ENCODE measurements at regions not wholly inside any gene's neighbourhood (a gene's known extent, or its start where the extent isn't known, plus 50 kb on each side); places are given as distances from the start of the nearest gene placed in this dataset.

DNA sequence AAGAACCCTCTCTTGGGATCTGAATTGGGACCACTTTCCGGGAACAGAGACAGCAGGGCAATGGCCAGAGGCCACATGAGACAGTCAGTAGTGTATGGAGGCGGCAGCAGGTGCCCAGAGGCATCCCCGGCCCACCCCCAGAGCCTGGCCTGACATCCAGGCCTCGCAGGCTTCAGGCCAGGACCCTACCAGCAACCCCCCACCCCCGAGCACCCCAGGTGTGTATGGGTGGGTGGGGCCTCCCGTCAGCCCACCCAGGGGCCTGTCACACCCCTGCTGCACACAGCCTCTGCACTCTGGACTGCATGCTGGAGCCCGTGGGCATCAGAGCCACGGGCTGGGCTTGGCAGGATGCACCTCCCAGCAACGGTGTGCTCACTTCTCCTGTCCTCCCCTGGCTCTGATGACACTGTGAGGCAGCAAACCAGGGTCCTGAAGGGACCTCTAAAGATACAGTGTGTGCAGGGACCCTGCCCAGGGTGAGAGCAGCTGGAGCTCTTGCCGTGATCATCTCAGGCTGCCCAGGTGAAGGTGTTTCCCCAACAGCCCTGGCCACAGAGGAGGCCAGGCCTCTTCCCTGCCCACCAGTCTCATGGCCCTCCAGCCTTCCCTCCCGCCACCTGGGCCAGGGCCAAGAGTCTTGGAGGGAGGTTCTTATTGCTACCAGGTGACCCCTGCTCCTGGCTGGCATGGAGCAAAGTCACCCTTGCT is 88.8 kb upstream of the SEPTIN5 start:
- no peak for DNase-seq

DNA sequence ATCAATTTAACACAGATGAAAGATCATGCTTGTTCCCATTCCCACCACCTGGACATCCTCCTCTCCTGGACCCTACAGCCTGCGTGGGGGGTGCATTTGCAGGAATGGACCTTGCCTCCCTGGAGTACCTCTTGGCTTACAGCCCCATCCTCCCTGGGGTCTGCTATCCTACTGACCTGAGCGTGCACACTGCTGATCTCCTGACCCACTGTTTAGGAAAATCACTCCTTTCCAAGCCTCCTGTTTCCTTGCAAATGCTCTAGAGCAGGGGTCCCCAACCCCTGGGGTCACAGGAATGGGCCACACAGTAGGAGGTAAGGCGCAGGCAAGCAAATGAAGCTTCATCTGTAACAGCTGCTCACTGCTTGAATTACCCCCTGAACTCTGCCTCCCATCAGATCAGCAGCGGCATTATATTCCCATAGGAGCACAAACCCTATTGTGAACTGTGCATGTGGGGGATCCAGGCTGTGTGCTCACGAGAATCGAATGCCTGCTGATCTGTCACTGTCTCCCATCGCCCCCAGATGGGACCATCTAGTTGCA is 88.2 kb upstream of the SEPTIN5 start:
- no peak for DNase-seq

DNA sequence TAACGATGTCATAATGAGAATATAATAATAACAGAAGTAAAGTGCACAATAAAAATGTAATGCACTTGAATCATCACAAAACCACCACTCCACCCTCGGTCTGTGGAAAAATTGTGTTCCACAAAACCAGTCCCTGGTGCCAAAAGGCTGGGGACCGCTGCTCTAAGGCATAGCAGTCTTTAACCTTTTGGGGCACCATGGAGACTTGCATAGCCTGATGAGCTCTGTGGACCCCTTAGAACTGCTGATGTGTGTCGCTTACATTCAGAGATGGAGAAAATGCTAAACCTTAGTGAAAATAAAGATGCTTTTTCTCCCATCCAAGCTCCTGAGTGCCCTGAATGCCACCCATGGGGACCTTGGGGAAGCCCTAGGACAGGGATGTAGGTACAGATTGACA is 87.6 kb upstream of the SEPTIN5 start:
- DNase-seq: no peak

DNA sequence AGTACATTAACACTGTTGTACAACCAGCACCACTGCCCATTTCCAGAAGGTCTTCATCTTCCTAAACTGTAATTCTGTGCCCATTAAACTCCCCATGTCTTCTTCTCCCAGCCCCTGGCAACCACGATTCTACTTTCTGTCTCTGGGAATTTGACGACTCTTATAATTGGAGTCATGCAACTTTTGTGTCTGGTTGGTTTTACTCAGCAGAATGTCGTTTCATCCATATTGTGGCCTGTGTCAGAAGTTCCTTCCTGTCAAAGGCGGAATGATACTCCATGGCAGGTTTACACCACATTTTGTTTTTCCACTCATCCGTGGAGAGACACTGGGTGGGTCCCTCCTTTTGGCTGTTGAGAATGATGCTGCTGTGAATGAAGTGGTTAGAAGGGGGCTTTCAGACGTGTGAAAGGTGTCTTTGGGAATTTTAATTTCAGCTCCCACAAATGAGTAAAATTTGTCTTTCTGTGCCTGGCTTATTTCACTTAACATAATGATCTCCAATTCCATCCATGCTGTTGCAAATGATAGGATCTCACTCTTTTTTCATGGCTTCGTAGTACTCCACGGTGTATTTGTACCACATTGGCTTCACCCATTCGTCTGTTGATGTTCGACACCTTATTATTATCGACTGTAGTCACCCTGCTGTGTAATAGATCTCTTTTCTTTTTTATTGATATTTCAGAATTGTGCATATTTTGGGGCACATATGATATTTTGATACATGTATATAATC is 86.1 kb upstream of the SEPTIN5 start:
- DNase-seq: no peak

DNA sequence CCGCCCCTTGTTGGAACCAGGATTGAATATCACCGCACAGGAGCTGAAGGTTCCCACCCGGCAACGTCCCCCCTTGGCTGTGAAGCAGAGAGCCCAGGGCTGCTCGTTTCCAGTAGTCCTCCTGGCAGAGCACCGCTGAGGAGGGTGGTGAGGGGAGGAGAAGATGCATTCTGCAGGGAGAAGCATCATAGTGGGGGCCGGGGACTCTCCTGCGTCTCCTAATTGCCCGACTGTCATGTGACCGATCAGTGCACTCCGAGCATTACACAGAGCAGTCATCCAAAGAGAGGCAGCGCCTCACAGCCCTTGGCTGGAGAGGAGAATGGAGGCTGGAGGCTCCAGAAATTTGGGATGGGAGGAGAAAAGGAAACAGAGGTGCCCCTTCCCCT is 85.0 kb upstream of the SEPTIN5 start:
- no peak for DNase-seq

DNA sequence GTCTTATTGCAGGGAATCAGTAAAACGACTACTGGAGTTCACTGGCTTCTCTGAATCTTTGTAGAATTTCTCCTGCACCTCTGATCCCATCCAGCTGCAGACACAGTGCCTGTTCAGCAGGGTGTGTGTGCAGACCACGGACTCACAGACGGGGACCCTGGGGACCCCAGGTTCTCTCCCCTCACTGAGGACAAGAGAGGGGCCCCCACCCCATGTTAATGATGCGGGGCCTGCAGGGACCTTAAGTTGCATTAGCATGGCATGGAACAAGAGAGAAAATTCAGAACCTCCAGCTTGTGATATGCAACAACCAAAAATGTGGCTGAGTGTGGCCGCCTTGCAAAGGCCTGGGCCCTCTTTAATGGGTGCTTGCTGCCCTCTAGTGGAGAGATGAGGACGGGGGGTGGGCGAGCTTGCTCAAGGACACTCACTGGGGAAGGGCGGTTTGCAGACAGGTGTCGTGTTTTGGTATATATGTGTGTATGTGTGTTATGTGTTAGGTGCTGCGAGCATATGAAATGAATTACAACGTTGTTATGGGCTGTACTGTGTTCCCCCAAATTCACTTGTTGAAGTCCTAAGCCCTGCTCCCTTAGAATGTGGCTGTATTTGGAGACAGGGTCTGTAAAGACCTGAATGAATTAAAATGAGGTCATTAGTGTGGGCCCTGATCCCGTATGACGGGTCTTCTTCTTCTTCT is 84.4 kb upstream of the SEPTIN5 start:
- DNase-seq: peak; percentile 45

DNA sequence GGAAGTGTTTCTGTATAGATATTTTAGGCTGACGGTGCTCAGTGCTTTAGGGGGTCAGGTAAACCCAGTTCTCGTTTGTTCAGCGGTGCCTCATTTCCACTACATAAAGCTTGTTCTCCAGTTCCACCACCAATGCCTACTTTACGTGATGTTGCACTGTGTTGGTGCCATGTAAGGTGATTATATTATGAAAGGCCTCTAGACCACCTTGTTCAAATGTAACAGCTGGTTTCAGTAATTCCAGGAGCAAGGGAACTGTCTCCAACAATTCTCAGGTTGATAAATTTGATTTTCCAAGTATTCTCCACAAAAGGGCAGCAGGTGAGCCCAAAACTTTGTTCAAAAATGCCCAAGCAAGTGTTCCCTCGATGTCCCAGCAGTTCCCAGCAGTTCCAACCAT is 83.7 kb upstream of the SEPTIN5 start:
- DNase-seq: no peak

DNA sequence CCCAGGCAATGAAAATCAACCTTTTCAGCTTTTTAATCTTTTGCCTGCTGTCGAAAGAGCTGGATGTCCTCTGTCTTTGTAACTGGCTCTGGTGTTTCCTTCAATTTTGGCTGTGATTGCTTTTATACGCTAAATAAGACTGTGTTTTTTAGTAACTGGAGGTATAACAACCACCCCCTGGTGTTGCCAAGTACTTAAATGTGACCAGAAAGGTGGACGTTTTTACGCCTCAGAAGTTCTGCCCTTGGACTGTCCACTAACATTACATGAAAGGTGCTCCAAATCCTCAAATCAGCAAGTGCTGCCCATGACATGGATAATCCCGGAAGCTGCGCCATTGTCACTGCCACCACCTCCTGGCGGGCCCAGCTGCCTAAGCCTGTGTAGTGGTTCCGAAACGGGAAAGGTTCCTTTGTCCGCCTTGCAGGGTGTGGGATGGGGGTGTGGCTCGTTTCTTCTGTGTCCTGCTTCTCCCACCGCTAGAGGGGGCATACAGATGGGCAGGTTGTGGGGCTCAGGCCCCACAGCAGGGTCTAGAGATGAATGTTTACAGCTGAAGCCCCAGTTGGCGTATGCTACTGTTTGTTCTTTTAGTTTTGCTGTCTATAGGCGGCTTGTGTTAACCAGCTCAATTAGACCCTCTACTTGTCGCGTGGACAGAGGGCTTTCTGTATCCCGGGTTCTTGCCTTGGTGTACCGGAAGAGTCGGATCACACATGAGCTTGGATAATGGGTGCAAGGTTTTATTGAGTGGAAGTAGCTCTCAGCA is 82.2 kb upstream of the SEPTIN5 start:
- DNase-seq: no peak

DNA sequence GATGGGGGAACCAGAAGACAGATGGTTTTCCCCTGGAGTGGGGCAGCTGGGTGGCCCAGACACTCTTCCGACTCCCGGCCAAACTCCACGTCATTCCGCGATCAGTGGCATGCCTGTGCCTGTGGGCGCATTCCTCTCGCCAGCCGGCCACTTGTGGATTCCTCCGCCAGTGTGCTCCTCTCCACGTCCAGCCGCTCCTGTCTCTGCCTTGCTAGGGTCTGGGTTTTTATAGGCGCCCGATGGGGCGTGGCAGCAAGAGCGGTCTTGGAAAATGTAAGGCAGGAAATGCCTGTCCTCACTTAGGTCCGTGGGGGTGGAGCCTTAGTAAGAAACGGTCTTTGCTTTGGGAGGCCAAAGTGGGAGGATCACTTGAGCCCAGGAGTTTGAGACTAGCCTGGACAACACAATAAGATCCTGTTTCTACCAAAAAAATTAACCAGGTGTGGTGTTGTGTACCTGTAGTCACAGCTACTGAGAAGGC is 81.6 kb upstream of the SEPTIN5 start:
- DNase-seq: no peak

DNA sequence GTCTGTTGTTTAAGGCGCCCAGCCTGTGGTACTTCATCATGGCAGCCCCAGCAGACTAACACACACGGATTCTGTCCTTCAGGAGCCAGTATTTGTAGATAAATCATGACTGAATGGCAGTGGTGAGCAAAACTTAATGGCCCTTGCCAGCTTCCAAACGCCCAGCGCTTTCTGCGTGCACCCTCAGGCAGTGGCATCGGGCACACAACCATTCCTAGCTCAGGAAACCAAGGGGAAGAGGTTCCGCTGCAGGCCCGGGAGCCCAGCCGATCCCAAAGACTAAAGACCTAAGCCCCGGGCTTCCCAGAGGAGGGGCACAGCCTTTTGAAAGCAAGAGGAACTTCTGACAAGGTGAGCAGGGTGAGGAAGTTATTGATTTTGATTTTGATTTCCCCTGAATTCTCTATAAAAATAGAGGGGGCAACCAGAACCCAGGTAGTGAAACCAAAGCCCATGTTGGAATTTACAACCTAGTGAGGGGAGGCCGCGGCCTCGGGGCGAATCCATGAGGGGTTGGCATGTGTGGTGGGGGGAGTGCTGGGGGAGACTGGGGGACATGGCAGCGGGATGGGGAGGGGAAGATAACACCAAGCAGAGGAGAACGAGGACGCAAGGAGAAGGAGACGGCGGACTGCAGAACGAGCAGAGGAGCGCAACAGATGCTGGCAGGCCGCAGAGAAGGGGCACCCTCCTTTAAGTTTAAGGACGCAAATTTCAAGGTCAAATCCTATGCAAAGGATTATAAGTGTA is 79.9 kb upstream of the SEPTIN5 start:
- no peak for DNase-seq

DNA sequence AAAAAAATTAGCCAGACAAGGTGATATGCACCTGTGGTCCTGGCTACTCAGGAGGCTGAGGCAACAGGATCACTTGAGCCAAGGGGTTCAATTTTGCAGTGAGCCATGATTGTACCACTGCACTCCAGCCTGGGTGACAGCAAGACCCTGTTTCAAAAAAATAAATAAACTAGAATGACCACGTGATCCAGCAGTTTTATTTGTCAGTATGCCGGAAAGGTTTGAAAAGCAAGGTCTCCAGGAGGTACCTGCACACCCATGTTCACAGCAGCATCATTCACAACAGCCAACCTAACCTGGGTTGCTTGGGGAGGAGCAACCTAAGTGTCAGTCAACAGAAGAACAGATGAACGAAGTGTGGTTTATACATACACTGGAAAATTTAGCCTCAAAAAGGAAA is 78.7 kb upstream of the SEPTIN5 start:
- DNase-seq: no peak

DNA sequence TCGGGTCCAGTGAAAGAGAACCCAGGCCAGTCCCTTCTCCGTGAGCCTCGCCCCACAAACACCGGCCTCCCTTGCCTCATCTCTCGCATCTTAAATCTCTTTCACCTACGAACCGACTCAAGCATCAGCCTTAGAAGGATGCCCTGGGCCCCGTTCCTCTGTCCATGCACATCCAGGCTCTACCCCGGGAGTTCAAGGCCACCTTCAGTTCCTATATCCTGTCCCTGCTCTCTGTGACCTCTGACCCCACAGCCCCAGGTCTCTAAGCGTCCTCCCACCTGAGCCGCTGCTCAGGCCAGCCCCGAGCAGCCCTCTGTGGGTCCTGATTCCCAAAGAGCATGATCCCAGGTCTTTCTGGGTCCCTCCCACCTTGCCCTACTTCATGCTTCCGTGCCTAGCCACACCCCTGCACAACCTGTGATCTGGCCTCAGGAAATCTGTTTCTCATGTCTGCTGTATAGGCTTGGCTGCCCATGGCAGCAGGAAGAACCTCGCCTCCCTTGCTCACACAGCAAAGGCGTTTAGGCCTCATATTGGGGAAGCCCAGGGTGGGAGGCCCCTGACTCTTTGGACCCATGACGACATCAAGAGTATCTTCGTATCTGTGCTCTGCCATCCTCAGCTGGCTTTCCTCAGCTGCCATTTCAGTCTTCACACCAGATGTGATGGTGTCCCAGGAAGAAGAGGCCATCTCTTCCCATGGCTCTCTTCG is 77.5 kb upstream of the SEPTIN5 start:
- no peak for DNase-seq

DNA sequence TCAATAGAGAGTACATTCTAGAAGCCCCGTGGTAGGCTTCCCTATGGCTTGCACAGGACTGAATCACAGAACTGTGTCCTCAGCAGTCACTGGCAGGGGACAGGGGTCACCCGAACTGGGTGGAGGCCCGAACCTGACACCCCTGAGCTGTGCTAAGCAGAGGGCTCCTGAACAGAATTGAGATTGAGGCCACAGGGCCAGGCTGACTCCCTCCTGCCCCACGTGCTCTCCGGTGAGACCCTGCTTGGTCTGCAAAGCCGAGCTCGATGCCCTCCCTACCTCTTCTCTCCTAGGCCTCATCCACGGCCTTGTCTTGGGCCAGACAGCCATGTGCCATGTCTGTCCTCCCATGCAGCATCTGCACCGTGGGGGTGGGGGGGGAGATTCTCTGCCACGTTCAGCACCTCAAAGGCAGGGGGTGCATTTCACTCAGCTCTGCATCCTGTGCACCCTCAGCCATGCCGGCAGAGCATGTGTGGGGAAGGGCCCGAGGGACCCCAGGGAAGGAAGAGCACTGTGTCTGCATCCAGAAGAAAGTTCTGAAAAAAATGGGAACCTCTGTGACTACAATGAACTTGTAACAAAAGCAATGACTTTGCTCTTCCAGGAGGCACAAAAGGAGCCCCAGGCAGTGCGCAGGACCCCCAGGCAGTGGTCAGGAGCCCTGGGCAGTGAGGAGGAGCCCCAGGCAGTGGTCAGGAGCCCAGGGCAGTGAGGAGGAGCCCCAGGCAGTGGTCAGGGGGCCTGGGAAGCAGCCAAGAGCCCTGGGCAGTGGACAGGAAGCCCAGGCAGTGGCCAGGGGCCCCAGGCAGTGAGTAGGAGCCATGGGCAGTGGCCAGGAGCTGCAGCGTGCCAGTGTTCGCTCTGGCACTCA is 76.7 kb upstream of the SEPTIN5 start:
- DNase-seq: no peak

DNA sequence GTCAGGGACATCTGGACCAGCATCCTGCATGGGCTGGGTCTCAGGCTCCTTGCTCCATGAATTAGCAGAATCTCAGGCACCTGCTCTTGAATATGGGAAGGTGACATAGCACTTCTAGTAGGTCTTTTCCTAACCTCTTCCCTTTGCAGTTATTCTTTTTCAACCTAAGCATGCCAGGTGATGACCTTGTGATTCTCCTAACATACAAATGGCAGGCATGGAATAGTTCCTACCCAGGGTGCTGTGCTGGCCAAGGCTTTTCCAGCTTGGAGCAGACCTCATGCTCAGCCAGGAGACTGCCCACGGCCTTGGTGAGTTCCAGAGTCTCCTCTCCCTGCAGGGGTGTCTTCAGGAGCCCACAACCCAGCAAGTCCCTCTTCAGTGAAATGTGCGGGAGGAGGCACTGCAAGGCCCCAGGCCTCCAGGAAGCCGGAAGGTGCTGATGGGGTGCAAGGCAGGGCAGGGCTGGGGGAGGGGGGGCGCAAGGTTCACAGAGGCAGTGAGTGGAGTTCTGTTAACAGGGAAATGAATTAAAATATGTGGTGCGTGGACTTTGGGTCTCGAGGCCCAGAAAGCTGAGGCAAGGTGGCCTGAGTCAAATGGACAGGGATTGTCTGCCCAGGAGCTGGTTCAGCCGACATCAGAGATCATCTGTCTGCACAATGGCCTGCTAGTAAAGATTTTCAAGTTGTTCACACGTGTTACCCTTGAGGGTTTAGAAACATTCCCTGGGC is 75.9 kb upstream of the SEPTIN5 start:
- no peak for DNase-seq

DNA sequence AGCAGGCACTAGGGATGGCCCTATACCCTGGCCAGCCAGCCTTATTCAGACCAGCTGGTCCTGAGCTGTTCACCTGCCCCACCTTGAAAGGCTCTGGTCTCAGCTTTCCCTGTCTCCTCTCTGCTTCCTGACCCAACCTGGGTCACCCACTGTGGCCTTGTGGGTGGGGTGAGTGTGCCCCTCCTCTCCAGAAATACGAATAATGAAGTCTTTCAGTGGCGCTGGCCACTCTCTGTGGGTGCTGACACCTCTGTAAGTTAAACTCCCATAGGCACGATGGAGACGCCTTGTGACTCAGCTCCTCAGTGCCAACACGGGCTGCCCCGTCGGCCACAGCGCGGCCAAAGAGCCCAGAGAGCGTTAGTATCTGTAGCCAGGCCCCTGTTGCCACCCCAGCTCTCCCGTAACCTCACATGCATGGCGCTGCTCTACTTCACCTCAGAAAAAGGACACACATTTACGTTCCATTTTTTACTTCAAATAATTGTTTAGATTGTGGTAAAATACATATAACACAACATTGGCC is 74.6 kb upstream of the SEPTIN5 start:
- no peak for DNase-seq

DNA sequence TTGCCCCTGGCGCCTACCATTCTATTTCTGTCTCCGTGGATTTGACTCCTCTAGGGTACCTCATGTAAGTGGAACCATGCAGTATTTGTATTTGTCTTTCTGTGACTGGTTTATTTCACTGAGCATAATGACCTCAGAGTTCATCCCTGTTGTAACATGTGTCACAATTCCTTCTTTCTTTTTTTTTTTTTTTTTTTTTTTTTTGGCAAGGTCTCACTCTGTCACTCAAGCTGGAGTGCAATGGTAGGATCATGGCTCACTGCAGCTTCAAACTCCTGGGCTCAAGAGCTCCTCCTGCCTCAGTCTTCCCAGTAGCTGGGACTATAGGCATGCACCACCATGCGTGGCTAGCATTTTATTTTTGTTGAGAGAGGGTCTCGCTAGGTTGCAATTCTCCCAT is 74.0 kb upstream of the SEPTIN5 start:
- no peak for DNase-seq

DNA sequence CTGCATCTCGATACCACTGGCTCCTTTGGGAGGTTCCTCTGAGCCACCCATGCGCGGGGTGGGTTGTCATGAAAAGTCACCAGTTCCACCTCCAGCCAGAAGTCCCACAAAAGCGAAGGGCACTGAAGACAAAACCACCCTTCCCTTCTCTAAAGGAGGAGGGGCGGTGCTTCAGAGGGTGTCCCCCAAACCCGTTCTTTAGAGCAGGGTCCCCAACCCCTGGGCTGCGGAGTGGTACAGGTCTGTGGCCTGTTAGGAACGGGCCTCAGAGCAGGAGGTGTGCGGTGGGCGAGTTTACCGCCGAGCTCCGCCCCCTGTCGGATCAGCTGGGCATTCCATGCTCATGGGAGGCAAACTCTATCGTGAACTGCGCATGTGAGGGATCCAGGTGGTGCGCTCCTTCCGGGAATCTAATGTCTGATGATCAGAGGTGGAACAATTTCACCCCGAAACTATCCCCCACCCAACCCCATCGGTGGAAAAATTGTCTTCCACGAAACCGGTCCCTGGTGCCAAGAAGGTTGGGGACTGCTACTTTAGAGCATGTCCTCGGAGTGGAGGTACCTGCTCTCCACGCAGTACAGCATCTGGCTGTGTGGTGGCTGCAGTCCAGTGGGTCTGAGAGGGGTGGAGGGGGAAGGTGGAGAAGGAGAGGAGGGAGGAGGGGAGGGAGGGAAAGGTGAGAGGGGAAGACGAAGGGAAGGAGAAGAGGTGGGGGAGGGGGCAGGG is 72.9 kb upstream of the SEPTIN5 start:
- no peak for DNase-seq

DNA sequence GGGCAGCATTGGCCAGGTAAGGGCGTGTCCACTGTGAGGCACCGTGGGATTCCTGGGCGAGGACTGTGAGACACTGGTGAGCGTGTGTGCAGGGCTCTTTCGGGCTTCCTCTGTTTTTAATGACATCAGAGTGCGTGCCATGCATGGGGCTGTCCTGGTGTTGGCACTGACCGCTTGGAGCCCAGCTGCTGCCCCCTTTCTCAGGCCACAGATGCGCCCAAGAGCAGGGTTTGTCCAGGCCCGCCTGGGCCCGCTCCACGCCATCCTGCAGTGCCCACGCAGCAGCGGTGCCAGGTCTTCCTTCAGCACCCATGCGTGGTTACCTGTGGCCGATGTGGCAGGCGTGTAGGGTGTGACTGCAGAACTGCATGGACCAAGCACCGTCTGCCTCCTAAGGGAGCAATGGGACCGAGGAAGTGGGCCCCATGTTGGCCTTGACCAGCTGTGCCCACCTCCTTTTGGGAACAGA is 72.3 kb upstream of the SEPTIN5 start:
- no peak for DNase-seq

Data from T1000 (cell line).